ENCODE measurements at regions not wholly inside any gene's neighbourhood (a gene's known extent, or its start where the extent isn't known, plus 50 kb on each side); places are given as distances from the start of the nearest gene placed in this dataset.
"Not testable (repeated sequence)": the region's sequence is repeated elsewhere in the genome, so short reads cannot be mapped to it uniquely, and the experiment has no call there.

GRCh38 chr2:195561116-195561921, 95.7 kb upstream of the SLC39A10 start:
- TF ChIP-seq CTCF (IDR thresholded peaks at IDR 0.05; ENCODE audit: borderline replicate concordance, insufficient read depth, low read depth, low read length), result no peak
- H3K4me3 ChIP-seq (ENCODE audit: low read depth, low read length), result no peak overlapping the region

DNA sequence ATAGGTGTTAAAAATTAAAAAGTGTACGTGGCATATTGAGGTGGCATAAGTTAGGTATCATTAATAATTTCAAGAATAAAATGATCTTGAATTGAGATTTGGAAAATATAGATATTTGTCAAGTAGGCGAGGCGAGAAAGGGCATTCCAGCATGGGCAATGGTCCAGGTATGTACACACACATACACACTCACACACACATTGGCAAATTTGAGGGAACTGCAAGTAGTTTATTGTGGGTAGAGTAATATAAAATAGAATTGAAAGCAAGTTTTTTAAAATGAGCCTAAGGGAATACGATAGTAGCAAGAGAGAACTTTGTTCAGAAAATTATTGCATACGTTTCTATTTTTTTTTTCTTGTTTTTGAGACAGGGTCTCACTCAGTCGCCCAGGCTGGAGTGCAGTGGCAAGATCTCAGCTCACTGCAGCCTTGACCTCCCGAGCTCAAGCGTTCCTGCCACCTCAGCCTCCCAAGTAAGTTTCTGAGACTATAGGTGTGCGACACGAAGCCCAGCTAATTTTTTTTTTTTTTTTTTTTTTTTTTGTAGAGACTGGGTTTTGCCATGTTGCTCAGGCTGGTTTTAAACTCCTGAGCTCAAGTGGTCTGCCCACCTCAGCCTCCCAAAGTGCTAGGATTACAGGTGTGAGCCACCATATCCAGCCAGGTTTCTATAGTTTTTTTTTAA, 96.7 kb upstream of the SLC39A10 start:
- no peak for TF ChIP-seq CTCF (IDR thresholded peaks at IDR 0.05; ENCODE audit: borderline replicate concordance, insufficient read depth, low read depth, low read length)
- no peak overlapping the region for H3K4me3 ChIP-seq (ENCODE audit: low read depth, low read length)

GRCh38 chr2:195559431-195559914, 97.6 kb upstream of the SLC39A10 start:
- H3K4me3 ChIP-seq (ENCODE audit: low read depth, low read length), result no peak overlapping the region
- TF ChIP-seq CTCF (IDR thresholded peaks at IDR 0.05; ENCODE audit: borderline replicate concordance, insufficient read depth, low read depth, low read length), result no peak

- TF ChIP-seq CTCF (IDR thresholded peaks at IDR 0.05; ENCODE audit: borderline replicate concordance, insufficient read depth, low read depth, low read length), result no peak
- no peak overlapping the region for H3K4me3 ChIP-seq (ENCODE audit: low read depth, low read length)
These were observed 101.1 kb upstream of the SLC39A10 start for GRCh38 chr2:195555971-195556370.

- no peak for TF ChIP-seq CTCF (IDR thresholded peaks at IDR 0.05; ENCODE audit: borderline replicate concordance, insufficient read depth, low read depth, low read length)
- no peak overlapping the region for H3K4me3 ChIP-seq (ENCODE audit: low read depth, low read length)
These were observed 104.4 kb upstream of the SLC39A10 start for GRCh38 chr2:195552581-195552980.

GRCh38 chr2:195548198-195548940, 108.7 kb upstream of the SLC39A10 start:
- H3K4me3 ChIP-seq (ENCODE audit: low read depth, low read length), result no peak overlapping the region
- TF ChIP-seq CTCF (IDR thresholded peaks at IDR 0.05; ENCODE audit: borderline replicate concordance, insufficient read depth, low read depth, low read length), result no peak

DNA sequence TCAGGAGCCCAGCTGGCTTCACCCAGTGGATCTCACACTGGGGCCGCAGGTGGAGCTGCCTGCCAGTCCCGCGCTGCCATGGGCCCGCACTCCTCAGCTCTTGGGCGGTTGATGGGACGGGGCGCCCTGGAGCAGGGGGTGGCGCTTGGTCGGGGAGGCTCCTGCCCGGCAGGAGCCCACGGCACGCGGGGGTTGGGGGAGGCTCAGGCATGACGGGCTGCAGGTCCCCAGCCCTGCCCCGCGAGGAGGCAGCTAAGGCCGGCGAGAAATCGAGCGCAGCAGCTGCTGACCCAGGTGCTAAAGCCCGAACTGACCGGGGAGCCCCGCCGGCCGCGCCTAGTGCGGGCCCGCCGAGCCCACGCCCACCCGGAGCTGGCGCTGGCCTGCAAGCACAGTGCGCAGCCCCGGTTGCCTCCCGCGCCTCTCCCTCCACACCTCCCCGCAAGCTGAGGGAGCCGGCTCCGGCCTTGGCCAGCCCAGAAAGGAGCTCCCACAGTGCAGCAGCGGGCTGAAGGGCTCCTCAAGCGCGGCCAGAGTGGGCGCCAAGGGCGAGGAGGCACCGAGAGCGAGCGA, 109.7 kb upstream of the SLC39A10 start:
- not testable (repeated sequence) for H3K4me3 ChIP-seq (ENCODE audit: low read depth, low read length)
